Panc1 (cell line): ENCODE measurements at regions not wholly inside any gene's neighbourhood (a gene's known extent, or its start where the extent isn't known, plus 50 kb on each side); places are given as distances from the start of the nearest gene placed in this dataset.

Experiments used
- TCF7L2 ChIP-seq: IDR thresholded peaks from 2 replicates; pipeline ENCODE4 v1.6.1; 2011; ENCODE audit warnings: mild to moderate bottlenecking, low read depth, low read length, inconsistent platforms
- TF ChIP-seq, protein P1 (sequence below): fragments of 450-650 bp; IDR thresholded peaks from 2 replicates; pipeline ENCODE4 v1.5.1; 2017; ENCODE audit warnings: mild to moderate bottlenecking
- TF ChIP-seq, protein P2 (sequence below), 2 experiments: IDR thresholded peaks; 2 replicates each; pipeline ENCODE4 v1.6.1; 2011 to 2012; ENCODE audit warnings: low read depth in 2 of 2, control low read depth in 1 of 2, low read length in 1 of 2, mild to moderate bottlenecking in 1 of 2, moderate library complexity in 1 of 2; ENCODE audit not compliant: insufficient read depth in 1 of 2

DNA sequence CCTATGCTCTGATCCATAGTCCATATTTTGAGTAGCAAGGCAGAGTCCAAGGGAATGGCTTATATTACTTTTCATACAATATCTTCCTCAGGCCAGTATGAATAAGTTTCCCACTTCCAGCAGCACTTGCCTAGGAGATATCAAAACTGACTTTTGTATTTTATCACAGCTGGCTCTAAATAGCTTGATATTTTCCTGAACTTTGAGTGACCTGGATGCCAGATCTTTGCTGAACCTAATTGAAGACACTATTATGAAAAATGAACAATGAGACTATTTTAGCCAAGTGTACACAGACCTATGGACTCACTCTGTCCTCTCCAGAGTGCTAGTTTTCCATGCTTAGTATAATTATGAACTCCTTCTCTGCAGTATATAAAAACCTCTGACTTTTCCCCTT, 475.6 kb upstream of the PTGER4 start:
- TF ChIP-seq, protein P1, sequence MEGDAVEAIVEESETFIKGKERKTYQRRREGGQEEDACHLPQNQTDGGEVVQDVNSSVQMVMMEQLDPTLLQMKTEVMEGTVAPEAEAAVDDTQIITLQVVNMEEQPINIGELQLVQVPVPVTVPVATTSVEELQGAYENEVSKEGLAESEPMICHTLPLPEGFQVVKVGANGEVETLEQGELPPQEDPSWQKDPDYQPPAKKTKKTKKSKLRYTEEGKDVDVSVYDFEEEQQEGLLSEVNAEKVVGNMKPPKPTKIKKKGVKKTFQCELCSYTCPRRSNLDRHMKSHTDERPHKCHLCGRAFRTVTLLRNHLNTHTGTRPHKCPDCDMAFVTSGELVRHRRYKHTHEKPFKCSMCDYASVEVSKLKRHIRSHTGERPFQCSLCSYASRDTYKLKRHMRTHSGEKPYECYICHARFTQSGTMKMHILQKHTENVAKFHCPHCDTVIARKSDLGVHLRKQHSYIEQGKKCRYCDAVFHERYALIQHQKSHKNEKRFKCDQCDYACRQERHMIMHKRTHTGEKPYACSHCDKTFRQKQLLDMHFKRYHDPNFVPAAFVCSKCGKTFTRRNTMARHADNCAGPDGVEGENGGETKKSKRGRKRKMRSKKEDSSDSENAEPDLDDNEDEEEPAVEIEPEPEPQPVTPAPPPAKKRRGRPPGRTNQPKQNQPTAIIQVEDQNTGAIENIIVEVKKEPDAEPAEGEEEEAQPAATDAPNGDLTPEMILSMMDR: no peak
- TF ChIP-seq, protein P2, sequence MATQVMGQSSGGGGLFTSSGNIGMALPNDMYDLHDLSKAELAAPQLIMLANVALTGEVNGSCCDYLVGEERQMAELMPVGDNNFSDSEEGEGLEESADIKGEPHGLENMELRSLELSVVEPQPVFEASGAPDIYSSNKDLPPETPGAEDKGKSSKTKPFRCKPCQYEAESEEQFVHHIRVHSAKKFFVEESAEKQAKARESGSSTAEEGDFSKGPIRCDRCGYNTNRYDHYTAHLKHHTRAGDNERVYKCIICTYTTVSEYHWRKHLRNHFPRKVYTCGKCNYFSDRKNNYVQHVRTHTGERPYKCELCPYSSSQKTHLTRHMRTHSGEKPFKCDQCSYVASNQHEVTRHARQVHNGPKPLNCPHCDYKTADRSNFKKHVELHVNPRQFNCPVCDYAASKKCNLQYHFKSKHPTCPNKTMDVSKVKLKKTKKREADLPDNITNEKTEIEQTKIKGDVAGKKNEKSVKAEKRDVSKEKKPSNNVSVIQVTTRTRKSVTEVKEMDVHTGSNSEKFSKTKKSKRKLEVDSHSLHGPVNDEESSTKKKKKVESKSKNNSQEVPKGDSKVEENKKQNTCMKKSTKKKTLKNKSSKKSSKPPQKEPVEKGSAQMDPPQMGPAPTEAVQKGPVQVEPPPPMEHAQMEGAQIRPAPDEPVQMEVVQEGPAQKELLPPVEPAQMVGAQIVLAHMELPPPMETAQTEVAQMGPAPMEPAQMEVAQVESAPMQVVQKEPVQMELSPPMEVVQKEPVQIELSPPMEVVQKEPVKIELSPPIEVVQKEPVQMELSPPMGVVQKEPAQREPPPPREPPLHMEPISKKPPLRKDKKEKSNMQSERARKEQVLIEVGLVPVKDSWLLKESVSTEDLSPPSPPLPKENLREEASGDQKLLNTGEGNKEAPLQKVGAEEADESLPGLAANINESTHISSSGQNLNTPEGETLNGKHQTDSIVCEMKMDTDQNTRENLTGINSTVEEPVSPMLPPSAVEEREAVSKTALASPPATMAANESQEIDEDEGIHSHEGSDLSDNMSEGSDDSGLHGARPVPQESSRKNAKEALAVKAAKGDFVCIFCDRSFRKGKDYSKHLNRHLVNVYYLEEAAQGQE (IDR thresholded peaks at IDR 0.05; ENCODE audit: insufficient read depth in 1 of 2, low read depth in 2 of 2, low read length in 1 of 2): no peak
- TF ChIP-seq TCF7L2: no peak
